ENCODE measurements at regions not wholly inside any gene's neighbourhood (a gene's known extent, or its start where the extent isn't known, plus 50 kb on each side); places are given as distances from the start of the nearest gene placed in this dataset.

DNA sequence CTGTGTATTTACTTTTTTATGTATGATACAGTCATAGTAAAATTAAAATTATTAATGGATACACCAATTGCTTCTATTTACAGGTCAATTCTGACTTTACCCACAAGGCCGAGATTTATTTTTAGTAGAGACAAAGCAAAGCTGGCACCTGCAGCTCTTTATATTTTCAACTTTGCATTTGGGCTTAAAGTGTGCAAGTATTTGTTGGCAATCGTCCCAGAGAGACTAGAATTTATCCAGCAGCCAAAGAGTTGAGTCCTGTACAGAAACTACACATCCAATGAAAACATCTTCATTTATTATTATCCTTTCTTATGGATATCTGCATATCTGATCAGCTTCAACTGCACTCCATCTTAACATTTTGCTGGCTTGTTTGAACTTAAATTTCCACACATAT lies 485.6 kb downstream of the SOX11 start:
- no peak for TF ChIP-seq EZH2 (IDR thresholded peaks at IDR 0.05; ENCODE audit: low read length)
- TF ChIP-seq, protein P1, sequence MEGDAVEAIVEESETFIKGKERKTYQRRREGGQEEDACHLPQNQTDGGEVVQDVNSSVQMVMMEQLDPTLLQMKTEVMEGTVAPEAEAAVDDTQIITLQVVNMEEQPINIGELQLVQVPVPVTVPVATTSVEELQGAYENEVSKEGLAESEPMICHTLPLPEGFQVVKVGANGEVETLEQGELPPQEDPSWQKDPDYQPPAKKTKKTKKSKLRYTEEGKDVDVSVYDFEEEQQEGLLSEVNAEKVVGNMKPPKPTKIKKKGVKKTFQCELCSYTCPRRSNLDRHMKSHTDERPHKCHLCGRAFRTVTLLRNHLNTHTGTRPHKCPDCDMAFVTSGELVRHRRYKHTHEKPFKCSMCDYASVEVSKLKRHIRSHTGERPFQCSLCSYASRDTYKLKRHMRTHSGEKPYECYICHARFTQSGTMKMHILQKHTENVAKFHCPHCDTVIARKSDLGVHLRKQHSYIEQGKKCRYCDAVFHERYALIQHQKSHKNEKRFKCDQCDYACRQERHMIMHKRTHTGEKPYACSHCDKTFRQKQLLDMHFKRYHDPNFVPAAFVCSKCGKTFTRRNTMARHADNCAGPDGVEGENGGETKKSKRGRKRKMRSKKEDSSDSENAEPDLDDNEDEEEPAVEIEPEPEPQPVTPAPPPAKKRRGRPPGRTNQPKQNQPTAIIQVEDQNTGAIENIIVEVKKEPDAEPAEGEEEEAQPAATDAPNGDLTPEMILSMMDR (optimal IDR thresholded peaks at IDR 0.05 in 1 of 3, IDR thresholded peaks at IDR 0.05 in 1 of 3, conservative IDR thresholded peaks at IDR 0.05 in 1 of 3; ENCODE audit: extremely low read depth in 1 of 3, insufficient read depth in 2 of 3, low read length in 3 of 3), result no peak
